ENCODE measurements at regions not wholly inside any gene's neighbourhood (a gene's known extent, or its start where the extent isn't known, plus 50 kb on each side); places are given as distances from the start of the nearest gene placed in this dataset.
"Not testable (repeated sequence)": the region's sequence is repeated elsewhere in the genome, so short reads cannot be mapped to it uniquely, and the experiment has no call there.

GRCh38 chr5:63118221-63118620 lies 539.6 kb downstream of the LRRC70 start:
- DNase-seq (no peak), ATAC-seq (no peak)
- Mint-ChIP-seq H3K27ac (no peak overlapping the region), H3K4me3 (no peak overlapping the region), H3K36me3 (no peaks in the 10 kb centered on the region), H3K4me1 (no peaks in the 10 kb centered on the region), H3K27me3 (no peaks in the 10 kb centered on the region), H3K9me3 (ENCODE audit: low read depth) (no peaks in the 10 kb centered on the region)
- CTCF ChIA-PET: no interaction called here

GRCh38 chr5:63111891-63112290 lies 533.3 kb downstream of the LRRC70 start:
- Mint-ChIP-seq H3K9me3 (ENCODE audit: low read depth) (no peaks in the 10 kb centered on the region), H3K4me3 (no peak overlapping the region), H3K4me1 (no peaks in the 10 kb centered on the region), H3K27ac (no peak overlapping the region), H3K27me3 (no peaks in the 10 kb centered on the region), H3K36me3 (no peaks in the 10 kb centered on the region)
- DNase-seq: no peak
- no peak for ATAC-seq
- CTCF ChIA-PET: no interaction called here

DNA sequence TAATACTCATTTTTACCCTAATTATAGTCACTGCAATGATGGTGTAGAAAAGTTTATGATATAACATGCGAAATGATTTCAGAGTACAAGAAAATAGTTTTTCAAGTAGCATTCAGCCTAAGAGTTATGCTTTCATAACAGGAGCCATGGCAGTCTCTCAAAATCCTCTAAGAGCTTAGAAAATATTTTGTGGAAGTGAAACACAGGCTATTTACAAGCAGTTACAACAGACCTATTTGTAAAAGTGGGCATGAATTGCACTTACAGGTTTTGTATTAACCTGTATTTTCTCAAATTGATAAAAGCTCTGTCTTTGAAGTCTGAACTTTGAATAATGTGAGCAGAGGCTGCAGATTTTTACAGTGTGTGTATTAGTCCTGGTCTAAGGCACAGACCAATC lies 523.3 kb downstream of the LRRC70 start:
- no peak for DNase-seq
- ATAC-seq: no peak
- H3K9me3 Mint-ChIP-seq (ENCODE audit: low read depth): peaks cover 2% of the 10 kb centered on the region
- H3K4me1 Mint-ChIP-seq: no peaks in the 10 kb centered on the region
- CTCF ChIA-PET: no interaction called here
- H3K27me3 Mint-ChIP-seq: no peaks in the 10 kb centered on the region
- H3K4me3 Mint-ChIP-seq: no peak overlapping the region
- no peak overlapping the region for H3K27ac Mint-ChIP-seq
- H3K36me3 Mint-ChIP-seq: no peaks in the 10 kb centered on the region

DNA sequence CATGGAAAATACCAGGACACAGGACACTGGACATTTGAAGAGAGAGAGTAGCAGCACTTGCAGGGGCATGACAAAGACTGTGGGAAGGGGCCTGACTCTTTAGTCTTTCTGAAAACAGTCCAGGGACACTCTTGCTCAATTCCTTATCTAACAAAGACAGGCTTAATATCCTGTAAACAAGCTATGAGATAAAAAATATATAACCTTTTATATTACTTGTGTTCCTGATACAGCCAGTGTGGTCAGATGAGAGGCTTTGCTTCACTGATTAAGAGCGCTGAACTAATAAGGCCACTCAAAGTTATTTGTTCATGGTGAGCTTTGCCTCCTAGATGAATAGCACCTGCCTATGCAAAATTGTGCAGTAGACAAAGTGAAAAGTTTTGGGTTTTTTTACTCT lies 518.7 kb downstream of the LRRC70 start:
- CTCF ChIA-PET: no interaction called here
- DNase-seq (no peak), ATAC-seq (no peak)
- H3K9me3 Mint-ChIP-seq (ENCODE audit: low read depth): no peaks in the 10 kb centered on the region
- H3K4me3 Mint-ChIP-seq: no peak overlapping the region
- no peaks in the 10 kb centered on the region for H3K4me1 Mint-ChIP-seq
- no peaks in the 10 kb centered on the region for H3K27me3 Mint-ChIP-seq
- H3K36me3 Mint-ChIP-seq: no peaks in the 10 kb centered on the region
- H3K27ac Mint-ChIP-seq: no peak overlapping the region

GRCh38 chr5:63094730-63095129 lies 516.1 kb downstream of the LRRC70 start:
- no peaks in the 10 kb centered on the region for H3K4me1 Mint-ChIP-seq
- no peak for DNase-seq
- CTCF ChIA-PET: no interaction called here
- no peaks in the 10 kb centered on the region for H3K36me3 Mint-ChIP-seq
- no peaks in the 10 kb centered on the region for H3K27me3 Mint-ChIP-seq
- no peak overlapping the region for H3K4me3 Mint-ChIP-seq
- no peaks in the 10 kb centered on the region for H3K9me3 Mint-ChIP-seq (ENCODE audit: low read depth)
- ATAC-seq: no peak
- no peak overlapping the region for H3K27ac Mint-ChIP-seq

- H3K4me3 Mint-ChIP-seq: no peak overlapping the region
- H3K4me1 Mint-ChIP-seq: no peaks in the 10 kb centered on the region
- no peak for DNase-seq
- no peak for ATAC-seq
- CTCF ChIA-PET: no interaction called here
- H3K9me3 Mint-ChIP-seq (ENCODE audit: low read depth): no peaks in the 10 kb centered on the region
- no peaks in the 10 kb centered on the region for H3K36me3 Mint-ChIP-seq
- no peak overlapping the region for H3K27ac Mint-ChIP-seq
- no peaks in the 10 kb centered on the region for H3K27me3 Mint-ChIP-seq
These were observed 510.5 kb downstream of the LRRC70 start for GRCh38 chr5:63089147-63089546.

DNA sequence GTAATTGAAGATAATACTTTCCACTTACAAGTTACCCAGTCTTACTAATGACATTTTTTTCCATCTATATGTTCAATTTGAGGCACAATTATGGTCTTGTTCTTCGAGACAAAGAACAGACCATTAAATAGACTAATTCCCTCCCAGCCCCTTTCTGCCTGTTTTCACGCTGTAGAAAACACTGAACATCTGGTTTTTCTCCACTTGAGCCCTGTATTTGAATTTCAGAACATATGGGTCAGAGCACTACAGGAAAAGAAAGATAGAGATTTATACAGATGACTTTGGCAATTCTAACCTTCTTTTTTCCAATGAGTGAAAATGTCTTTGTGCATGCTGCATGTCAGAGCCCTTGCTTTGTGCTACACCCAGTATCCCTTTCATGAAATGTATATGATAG lies 506.9 kb downstream of the LRRC70 start:
- no peaks in the 10 kb centered on the region for H3K9me3 Mint-ChIP-seq (ENCODE audit: low read depth)
- no peaks in the 10 kb centered on the region for H3K4me1 Mint-ChIP-seq
- CTCF ChIA-PET: no interaction called here
- ATAC-seq (no peak), DNase-seq (no peak)
- no peak overlapping the region for H3K4me3 Mint-ChIP-seq
- no peak overlapping the region for H3K27ac Mint-ChIP-seq
- no peaks in the 10 kb centered on the region for H3K27me3 Mint-ChIP-seq
- H3K36me3 Mint-ChIP-seq: no peaks in the 10 kb centered on the region

DNA sequence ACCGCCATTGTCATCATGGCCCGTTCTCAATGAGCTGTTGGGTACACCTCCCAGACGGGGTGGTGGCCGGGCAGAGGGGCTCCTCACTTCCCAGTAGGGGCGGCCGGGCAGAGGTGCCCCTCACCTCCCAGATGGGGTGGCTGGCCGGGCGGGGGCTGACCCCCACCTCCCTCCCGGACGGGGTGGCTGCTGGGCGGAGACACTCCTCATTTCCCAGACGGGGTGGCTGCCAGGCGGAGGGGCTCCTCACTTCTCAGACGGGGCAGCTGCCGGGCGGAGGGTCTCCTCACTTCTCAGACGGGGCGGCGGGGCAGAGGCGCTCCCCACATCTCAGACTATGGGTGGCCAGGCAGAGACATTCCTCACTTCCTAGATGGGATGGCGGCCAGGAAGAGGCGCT lies 505.1 kb downstream of the LRRC70 start:
- H3K4me3 Mint-ChIP-seq; DNase-seq; ATAC-seq; CTCF ChIA-PET; H3K36me3 Mint-ChIP-seq; H3K27me3 Mint-ChIP-seq; H3K9me3 Mint-ChIP-seq (ENCODE audit: low read depth); H3K27ac Mint-ChIP-seq; H3K4me1 Mint-ChIP-seq: not testable (repeated sequence)

DNA sequence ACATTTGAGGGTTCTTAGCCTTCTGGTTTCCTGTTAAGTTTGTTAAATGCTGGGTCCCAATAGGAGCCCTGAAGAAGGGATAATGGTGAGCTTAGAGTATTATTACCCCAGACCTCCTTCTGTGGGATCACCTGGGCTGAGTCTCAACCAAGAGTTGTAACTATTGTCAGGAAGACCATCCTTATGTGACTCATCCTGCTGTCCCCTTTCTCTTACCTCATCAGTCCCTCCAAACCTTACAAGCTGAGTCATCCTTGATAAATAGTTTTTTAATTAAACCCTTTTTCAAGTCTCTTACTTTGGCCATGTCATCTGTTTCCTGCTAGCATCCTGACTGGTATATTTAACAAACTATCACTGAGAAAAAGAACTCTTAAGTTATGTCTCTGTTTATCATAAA lies 502.8 kb downstream of the LRRC70 start:
- Mint-ChIP-seq H3K4me1 (no peaks in the 10 kb centered on the region), H3K36me3 (no peaks in the 10 kb centered on the region), H3K27ac (no peak overlapping the region), H3K4me3 (no peak overlapping the region), H3K27me3 (no peaks in the 10 kb centered on the region), H3K9me3 (ENCODE audit: low read depth) (no peaks in the 10 kb centered on the region)
- ATAC-seq (no peak), DNase-seq (no peak)
- CTCF ChIA-PET: no interaction called here

GRCh38 chr5:63070001-63070400 lies 491.4 kb downstream of the LRRC70 start:
- H3K27ac Mint-ChIP-seq: no peak overlapping the region
- ATAC-seq: no peak

GRCh38 chr5:63055421-63055820 lies 476.8 kb downstream of the LRRC70 start:
- ATAC-seq: no peak
- H3K4me1 Mint-ChIP-seq: no peaks in the 10 kb centered on the region
- CTCF ChIA-PET: no interaction called here
- H3K4me3 Mint-ChIP-seq: no peak overlapping the region
- H3K27ac Mint-ChIP-seq: no peak overlapping the region
- no peaks in the 10 kb centered on the region for H3K36me3 Mint-ChIP-seq
- DNase-seq: no peak
- H3K9me3 Mint-ChIP-seq (ENCODE audit: low read depth): no peaks in the 10 kb centered on the region
- no peaks in the 10 kb centered on the region for H3K27me3 Mint-ChIP-seq

More at GRCh38 chr5:63070001-63070400, 491.4 kb downstream of the LRRC70 start:
- CTCF ChIA-PET: no interaction called here
- Mint-ChIP-seq H3K9me3 (ENCODE audit: low read depth) (no peaks in the 10 kb centered on the region), H3K4me1 (no peaks in the 10 kb centered on the region), H3K36me3 (no peaks in the 10 kb centered on the region), H3K27me3 (no peaks in the 10 kb centered on the region), H3K4me3 (no peak overlapping the region)
- no peak for DNase-seq

DNA sequence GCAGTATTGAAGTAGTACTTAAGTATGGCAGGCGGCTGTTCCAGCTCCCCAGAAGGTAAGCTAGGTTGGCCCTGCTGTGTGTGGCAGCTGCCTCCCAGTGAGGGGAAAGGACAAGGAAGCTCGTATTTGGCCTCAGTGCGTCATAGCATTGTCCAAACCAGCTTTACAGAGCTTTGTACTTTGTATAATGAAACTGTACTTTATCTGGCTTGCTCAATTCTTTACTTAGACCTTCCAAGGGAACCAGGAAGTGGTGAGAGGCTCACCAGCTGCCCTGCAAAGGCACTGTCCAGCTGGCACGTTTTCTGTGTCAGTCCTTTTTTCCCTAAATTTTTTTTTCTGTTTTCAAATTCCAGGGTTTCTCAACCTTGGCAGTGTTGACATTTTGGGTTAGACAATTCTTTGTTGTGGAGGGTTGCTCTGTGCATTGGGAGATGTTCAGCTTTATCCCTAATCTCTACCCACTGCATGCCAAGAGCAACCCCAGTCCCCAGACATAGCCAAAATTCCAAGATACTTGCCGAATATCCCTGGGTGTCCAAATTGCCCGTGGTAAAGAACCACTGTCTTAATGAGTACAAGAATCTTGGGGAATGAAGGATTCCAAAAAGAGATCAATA lies 474.5 kb downstream of the LRRC70 start:
- Mint-ChIP-seq H3K9me3 (ENCODE audit: low read depth) (no peaks in the 10 kb centered on the region), H3K27ac (no peak overlapping the region), H3K36me3 (no peaks in the 10 kb centered on the region), H3K4me3 (no peak overlapping the region), H3K27me3 (no peaks in the 10 kb centered on the region), H3K4me1 (no peaks in the 10 kb centered on the region)
- DNase-seq (no peak), ATAC-seq (no peak)
- CTCF ChIA-PET: no interaction called here

DNA sequence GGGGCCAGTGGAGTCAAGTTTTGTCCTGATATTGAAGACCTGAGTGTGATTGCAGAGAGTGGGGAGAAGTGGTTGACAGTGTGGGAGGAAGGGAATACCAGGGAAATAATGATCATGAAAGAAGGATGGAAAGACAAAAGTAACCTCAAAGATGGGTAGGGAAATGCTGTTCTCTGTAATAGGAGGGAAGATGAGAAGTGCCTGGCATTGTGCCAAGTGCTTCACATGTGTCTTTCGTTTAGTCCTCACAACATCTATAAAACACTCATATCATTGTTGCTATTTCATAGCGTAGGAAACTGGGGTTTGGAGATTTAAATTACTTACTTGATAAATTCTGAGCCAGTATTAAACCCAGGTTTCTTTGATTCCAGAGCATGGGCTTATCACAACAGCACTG lies 472.3 kb downstream of the LRRC70 start:
- no peak for DNase-seq
- H3K4me1 Mint-ChIP-seq: no peaks in the 10 kb centered on the region
- ATAC-seq: no peak
- no peak overlapping the region for H3K27ac Mint-ChIP-seq
- H3K27me3 Mint-ChIP-seq: no peaks in the 10 kb centered on the region
- H3K9me3 Mint-ChIP-seq (ENCODE audit: low read depth): no peaks in the 10 kb centered on the region
- no peaks in the 10 kb centered on the region for H3K36me3 Mint-ChIP-seq
- H3K4me3 Mint-ChIP-seq: no peak overlapping the region
- CTCF ChIA-PET: no interaction called here

DNA sequence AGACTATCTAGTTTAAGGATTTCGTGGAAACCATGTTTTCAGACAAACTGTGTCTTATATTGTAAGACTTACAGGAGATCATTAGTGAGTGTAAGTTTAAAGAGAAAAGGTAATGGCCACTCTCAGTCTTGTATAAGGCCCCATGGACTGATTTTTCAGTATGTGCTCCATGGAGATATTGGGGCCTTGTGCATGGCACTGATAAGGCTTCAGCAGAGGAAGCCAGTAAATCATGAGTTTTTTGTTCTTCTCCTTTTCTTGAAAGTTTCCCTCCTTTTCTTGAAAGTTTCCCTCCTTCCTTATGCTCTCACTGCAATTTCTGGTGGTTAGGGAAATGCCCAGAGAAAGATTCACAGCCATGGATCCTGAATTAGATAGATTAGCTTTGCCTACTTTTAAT lies 471.3 kb downstream of the LRRC70 start:
- no peaks in the 10 kb centered on the region for H3K27me3 Mint-ChIP-seq
- CTCF ChIA-PET: no interaction called here
- no peaks in the 10 kb centered on the region for H3K36me3 Mint-ChIP-seq
- no peak overlapping the region for H3K4me3 Mint-ChIP-seq
- H3K27ac Mint-ChIP-seq: no peak overlapping the region
- no peaks in the 10 kb centered on the region for H3K4me1 Mint-ChIP-seq
- H3K9me3 Mint-ChIP-seq (ENCODE audit: low read depth): no peaks in the 10 kb centered on the region
- ATAC-seq (no peak), DNase-seq (no peak)

DNA sequence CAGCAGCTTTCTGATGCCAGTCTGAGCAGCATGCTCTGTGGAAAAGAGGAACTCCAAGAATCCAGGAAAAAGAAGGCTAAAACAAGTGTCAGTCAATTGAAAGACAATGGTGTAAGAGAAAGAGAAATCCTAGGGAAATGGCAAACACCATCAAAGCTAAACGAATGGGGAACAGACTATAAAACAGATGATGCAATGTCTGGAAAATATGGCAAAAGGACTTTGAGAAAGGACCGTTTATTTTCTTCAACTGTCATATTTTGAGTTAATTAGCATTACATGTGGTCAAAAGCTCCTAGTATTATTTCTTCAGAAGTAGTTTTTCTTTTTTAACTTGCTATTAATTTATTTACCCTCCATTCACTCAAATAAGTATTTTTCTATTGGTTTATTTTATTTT lies 465.2 kb downstream of the LRRC70 start:
- no peaks in the 10 kb centered on the region for H3K4me1 Mint-ChIP-seq
- no peaks in the 10 kb centered on the region for H3K27me3 Mint-ChIP-seq
- no peaks in the 10 kb centered on the region for H3K9me3 Mint-ChIP-seq (ENCODE audit: low read depth)
- H3K36me3 Mint-ChIP-seq: no peaks in the 10 kb centered on the region
- no peak overlapping the region for H3K4me3 Mint-ChIP-seq
- ATAC-seq (no peak), DNase-seq (no peak)
- no peak overlapping the region for H3K27ac Mint-ChIP-seq
- CTCF ChIA-PET: no interaction called here
